Skeletal muscle satellite cell (primary cell): ENCODE measurements at regions not wholly inside any gene's neighbourhood (a gene's known extent, or its start where the extent isn't known, plus 50 kb on each side); places are given as distances from the start of the nearest gene placed in this dataset.

ENCODE experiments used
- H3K27me3 ChIP-seq: 2 replicates; pipeline ENCODE4 v1.7.0; 2013; ENCODE audit warnings: low read length; ENCODE audit not compliant: control insufficient read depth, insufficient read depth
- H3K36me3 ChIP-seq: 2 replicates; pipeline ENCODE4 v1.7.0; 2013; ENCODE audit warnings: mild to moderate bottlenecking, control low read depth, low read length; ENCODE audit not compliant: insufficient read depth
- H3K4me1 ChIP-seq: 2 replicates; pipeline ENCODE4 v1.7.0; 2013; ENCODE audit warnings: low read length; ENCODE audit not compliant: control insufficient read depth, insufficient read depth
- H3K4me2 ChIP-seq: 2 replicates; pipeline ENCODE4 v1.7.0; 2013; ENCODE audit warnings: mild to moderate bottlenecking, low read length
- H3K4me3 ChIP-seq: 2 replicates; pipeline ENCODE4 v1.7.0; 2013; ENCODE audit warnings: low read length
- H3K9ac ChIP-seq: 2 replicates; pipeline ENCODE4 v1.7.0; 2013; ENCODE audit warnings: mild to moderate bottlenecking, low read depth, low read length, moderate library complexity
- H3K9me3 ChIP-seq: replicated peaks from 2 replicates; pipeline ENCODE4 v1.7.0; 2013; ENCODE audit warnings: mild to moderate bottlenecking, control low read depth, low read length

GRCh38 chr7:22598318-22598920 lies 98.4 kb upstream of the STEAP1B start:
- no peaks in the 10 kb centered on the region for H3K9me3 ChIP-seq

DNA sequence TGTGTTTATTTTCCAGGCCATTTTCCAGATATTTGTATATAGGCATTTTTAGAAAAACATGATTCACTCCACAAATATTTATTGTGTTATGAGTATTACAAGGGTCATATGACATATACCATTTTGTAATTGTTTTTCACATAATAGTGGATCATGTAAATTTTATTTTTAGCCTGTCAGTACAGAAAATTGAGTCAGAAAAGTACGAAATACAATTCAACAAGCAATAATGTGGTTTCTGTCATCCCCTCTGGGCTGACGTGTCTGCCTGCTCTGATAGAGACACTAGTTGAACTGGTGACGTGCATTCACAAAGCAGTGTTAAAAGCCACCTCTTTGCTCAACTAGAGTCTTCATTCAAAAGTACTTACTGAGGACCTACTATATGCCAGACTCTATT lies 97.9 kb upstream of the STEAP1B start:
- Histone ChIP-seq H3K4me2 (peak overlapping the region; percentile 43), H3K9ac (peak overlapping the region; percentile 67), H3K4me3 (peak overlapping the region; percentile 11), H3K4me1 (peaks cover 25% of the 10 kb centered on the region), H3K9me3 (no peaks in the 10 kb centered on the region), H3K27me3 (no peaks in the 10 kb centered on the region), H3K36me3 (no peaks in the 10 kb centered on the region)

More at GRCh38 chr7:22598318-22598920, 98.4 kb upstream of the STEAP1B start:
- H3K27me3 ChIP-seq, result no peaks in the 10 kb centered on the region
- peak overlapping the region; percentile 67 for H3K9ac ChIP-seq
- peak overlapping the region; percentile 11 for H3K4me3 ChIP-seq
- no peaks in the 10 kb centered on the region for H3K36me3 ChIP-seq
- H3K4me1 ChIP-seq, result peaks cover 25% of the 10 kb centered on the region
- H3K4me2 ChIP-seq, result peak overlapping the region; percentile 43

DNA sequence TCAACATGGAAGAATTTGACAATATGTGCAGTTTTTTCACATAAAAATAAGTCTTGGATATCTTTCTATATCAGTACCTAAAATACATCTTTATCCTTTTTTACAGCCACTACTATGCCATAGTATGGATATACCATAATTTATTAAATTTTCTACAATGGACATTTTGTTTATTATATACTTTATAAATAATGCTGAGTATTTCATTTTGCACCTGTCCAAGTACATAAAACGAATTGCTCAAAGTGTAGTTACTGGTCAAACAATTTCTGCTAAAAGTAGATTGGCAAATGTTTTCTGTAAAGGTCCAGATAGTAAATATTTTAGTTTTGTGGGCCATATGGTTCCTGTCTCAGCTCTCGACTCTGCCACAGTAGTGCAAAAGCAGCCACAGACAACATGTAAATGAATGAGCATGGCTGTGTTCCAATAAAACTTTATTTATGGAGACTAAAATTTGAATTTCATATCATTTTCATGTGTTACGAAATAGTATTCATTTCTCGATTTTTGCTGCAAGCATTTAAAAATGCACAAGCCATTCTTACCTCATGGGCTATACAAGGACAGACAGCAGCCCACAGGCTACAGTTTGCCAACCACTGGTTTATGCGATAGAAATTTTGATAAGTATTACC lies 96.9 kb upstream of the STEAP1B start:
- Histone ChIP-seq H3K9me3 (no peaks in the 10 kb centered on the region), H3K9ac (peak overlapping the region; percentile 45), H3K4me3 (no peak overlapping the region), H3K4me2 (no peak overlapping the region), H3K4me1 (peaks cover 16% of the 10 kb centered on the region), H3K36me3 (no peaks in the 10 kb centered on the region), H3K27me3 (no peaks in the 10 kb centered on the region)

DNA sequence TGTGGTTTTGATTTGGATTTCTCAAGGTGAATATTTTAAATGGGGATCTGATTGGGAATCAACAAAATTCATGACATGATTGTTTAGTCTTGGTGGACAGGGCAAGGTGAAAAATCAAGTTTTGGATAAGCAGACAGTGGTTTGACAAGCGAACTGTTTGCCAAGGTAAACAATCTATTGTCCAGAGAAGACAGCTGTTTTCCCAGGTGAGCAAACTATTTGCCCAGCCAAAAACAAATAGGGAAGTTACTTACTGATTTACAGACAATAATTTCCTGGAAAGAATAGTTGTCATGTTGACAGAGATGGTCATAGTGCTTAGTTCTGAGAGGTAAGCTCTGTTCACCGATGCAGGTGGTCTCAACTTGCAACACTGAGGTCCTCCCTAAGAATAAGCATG lies 94.0 kb upstream of the STEAP1B start:
- no peaks in the 10 kb centered on the region for H3K9me3 ChIP-seq
- H3K36me3 ChIP-seq, result no peaks in the 10 kb centered on the region
- peaks cover 34% of the 10 kb centered on the region for H3K4me1 ChIP-seq
- no peak overlapping the region for H3K4me2 ChIP-seq
- no peak overlapping the region for H3K4me3 ChIP-seq
- no peak overlapping the region for H3K9ac ChIP-seq
- no peaks in the 10 kb centered on the region for H3K27me3 ChIP-seq

DNA sequence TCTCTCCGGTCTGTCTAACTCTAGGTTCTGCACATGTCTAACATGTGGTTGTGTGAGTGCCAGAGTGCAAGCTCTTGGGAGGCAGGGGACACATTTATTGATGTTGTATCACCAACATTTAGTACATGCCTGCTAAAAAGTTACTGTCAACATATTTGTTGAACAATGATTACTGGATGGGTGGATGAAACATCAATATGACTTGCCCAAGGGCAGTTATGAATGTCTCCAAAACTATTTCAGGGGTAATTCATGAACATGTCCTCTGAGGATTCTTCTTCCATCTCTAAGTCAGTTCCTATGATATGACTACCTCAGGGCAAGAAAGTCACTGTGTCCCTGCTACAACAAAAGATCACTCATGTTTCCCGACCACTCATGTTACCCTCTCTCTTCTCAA lies 91.3 kb upstream of the STEAP1B start:
- Histone ChIP-seq H3K27me3 (no peaks in the 10 kb centered on the region), H3K9ac (no peak overlapping the region), H3K9me3 (no peaks in the 10 kb centered on the region), H3K36me3 (no peaks in the 10 kb centered on the region), H3K4me3 (no peak overlapping the region), H3K4me1 (peaks cover 28% of the 10 kb centered on the region), H3K4me2 (no peak overlapping the region)

GRCh38 chr7:22589641-22590201 lies 89.7 kb upstream of the STEAP1B start:
- Histone ChIP-seq H3K9me3 (no peaks in the 10 kb centered on the region), H3K4me1 (peaks cover 28% of the 10 kb centered on the region), H3K4me3 (no peak overlapping the region), H3K36me3 (no peaks in the 10 kb centered on the region), H3K9ac (peak overlapping the region; percentile 55), H3K4me2 (peak overlapping the region; percentile 46), H3K27me3 (no peaks in the 10 kb centered on the region)

DNA sequence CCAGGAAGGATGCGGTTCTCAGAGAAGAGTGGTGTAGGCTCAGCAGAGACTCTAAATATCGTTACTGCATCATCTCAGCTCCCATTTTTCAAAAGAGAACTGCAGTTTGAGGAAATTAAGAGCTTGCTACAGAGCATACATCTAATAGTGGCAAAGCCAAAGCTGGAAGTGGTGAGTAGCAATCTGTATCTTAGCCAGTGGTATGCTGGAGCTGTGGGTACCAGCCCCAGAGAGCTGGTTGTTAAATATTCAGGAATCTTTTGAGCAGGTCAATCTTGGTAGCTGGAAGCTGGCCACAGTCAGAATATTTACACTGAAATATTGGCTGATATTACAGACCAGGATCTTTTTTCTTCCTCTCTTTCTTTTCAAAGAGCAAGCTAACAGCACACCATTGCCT lies 88.4 kb upstream of the STEAP1B start:
- no peaks in the 10 kb centered on the region for H3K9me3 ChIP-seq

DNA sequence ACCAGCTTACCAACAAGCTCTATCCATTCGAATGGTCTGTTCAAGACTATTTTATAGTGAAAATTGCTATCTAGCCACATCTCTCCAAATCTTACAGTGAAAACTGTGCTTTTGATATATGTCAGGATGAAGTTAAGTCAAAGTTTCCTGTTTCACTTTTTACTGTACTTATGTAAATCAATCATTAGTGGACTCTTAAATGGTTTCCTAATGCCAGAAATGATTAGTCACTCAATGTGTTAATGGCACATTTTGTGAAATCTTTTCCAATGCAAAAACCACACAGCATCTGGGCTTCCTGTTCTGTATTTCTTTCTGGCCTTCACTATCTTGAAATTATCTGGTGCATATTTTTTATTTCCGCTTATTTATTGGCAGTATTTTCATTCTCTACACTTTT lies 87.3 kb upstream of the STEAP1B start:
- H3K4me1 ChIP-seq, result peaks cover 37% of the 10 kb centered on the region
- H3K4me2 ChIP-seq, result no peak overlapping the region
- H3K36me3 ChIP-seq, result no peaks in the 10 kb centered on the region
- no peak overlapping the region for H3K9ac ChIP-seq
- no peak overlapping the region for H3K4me3 ChIP-seq
- H3K27me3 ChIP-seq, result no peaks in the 10 kb centered on the region
- H3K9me3 ChIP-seq, result no peaks in the 10 kb centered on the region

More for the DNA sequence above, 88.4 kb upstream of the STEAP1B start:
- no peaks in the 10 kb centered on the region for H3K27me3 ChIP-seq
- no peaks in the 10 kb centered on the region for H3K36me3 ChIP-seq
- no peak overlapping the region for H3K4me3 ChIP-seq
- H3K4me1 ChIP-seq, result peaks cover 33% of the 10 kb centered on the region
- H3K9ac ChIP-seq, result no peak overlapping the region
- H3K4me2 ChIP-seq, result no peak overlapping the region

GRCh38 chr7:22586786-22587140 lies 86.8 kb upstream of the STEAP1B start:
- Histone ChIP-seq H3K4me3 (no peak overlapping the region), H3K36me3 (no peaks in the 10 kb centered on the region), H3K4me2 (no peak overlapping the region), H3K9ac (no peak overlapping the region), H3K27me3 (no peaks in the 10 kb centered on the region), H3K4me1 (peaks cover 37% of the 10 kb centered on the region), H3K9me3 (no peaks in the 10 kb centered on the region)

DNA sequence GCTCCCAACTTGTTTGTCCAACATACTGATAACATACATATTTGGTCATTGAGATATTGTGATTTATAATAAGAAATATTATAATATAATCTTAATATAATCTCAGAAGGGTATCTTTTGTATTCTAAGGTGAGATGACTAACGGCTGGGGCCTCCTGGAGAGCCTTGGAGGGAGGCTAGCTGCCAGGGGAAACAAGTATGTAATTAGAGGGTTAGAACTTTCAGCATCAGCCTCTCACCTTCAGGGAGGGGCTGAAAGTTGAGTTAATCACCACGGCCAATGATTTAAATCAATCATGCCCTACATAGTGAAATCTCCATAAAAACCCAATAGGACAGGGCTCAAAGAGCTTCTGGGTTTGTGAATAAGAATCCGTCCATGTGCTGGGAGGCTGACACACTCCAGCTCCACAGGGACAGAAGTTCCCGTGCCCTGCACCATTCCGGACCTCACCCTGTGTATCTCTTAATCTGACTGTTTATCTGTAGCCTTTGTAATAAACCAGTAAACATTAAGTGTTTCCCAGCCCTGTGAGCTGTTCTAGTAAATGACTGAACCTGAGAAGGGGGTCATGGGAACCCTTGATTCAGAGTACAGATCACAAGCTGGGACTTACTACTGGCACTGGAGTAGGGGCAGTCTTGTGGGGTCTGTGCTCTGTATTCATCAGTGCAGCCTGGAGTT lies 86.3 kb upstream of the STEAP1B start:
- Histone ChIP-seq H3K27me3 (no peaks in the 10 kb centered on the region), H3K4me2 (no peak overlapping the region), H3K4me1 (peaks cover 36% of the 10 kb centered on the region), H3K4me3 (no peak overlapping the region), H3K9me3 (no peaks in the 10 kb centered on the region), H3K9ac (no peak overlapping the region), H3K36me3 (no peaks in the 10 kb centered on the region)

DNA sequence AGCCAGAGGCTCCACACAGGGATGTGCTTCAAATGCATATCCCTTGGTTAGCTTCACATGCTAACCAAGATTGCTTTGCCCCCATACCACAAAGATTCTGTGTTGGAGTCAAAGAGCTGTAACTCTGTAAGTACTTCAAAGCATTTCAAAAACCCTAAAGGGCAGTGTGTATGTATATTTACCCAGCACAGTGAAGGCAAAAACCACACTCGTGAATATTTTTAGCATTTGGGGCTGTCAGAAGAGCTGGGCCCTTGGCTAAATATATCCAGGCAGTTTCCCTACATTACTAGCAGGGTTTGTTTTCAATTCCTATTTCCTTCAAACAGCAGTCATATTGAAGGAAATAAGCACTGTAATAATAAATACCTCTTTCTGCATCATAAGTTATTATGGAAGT lies 84.2 kb upstream of the STEAP1B start:
- no peak overlapping the region for H3K9ac ChIP-seq
- H3K36me3 ChIP-seq, result no peaks in the 10 kb centered on the region
- no peaks in the 10 kb centered on the region for H3K9me3 ChIP-seq
- peaks cover 16% of the 10 kb centered on the region for H3K4me1 ChIP-seq
- H3K27me3 ChIP-seq, result no peaks in the 10 kb centered on the region
- H3K4me3 ChIP-seq, result no peak overlapping the region
- H3K4me2 ChIP-seq, result no peak overlapping the region
